ENCODE measurements at regions not wholly inside any gene's neighbourhood (a gene's known extent, or its start where the extent isn't known, plus 50 kb on each side); places are given as distances from the start of the nearest gene placed in this dataset.

- Histone ChIP-seq H2BK15ac (ENCODE audit: low read depth, low read length) (no peak overlapping the region), H3K4me3 (ENCODE audit: insufficient read depth, low read depth, low read length) (no peak overlapping the region), H4K5ac (ENCODE audit: low read depth, low read length) (no peak overlapping the region), H3K9me1 (ENCODE audit: insufficient read depth, low read length) (no peaks in the 10 kb centered on the region), H2BK120ac (ENCODE audit: low read depth, low read length) (no peak overlapping the region), H3K27me3 (ENCODE audit: control insufficient read depth, insufficient read depth, low read length) (no peaks in the 10 kb centered on the region), H4K20me1 (ENCODE audit: insufficient read depth, low read length) (no peaks in the 10 kb centered on the region), H2AK5ac (ENCODE audit: low read depth, low read length) (no peak overlapping the region), H3K14ac (replicated peaks; ENCODE audit: low read depth, low read length) (no peak overlapping the region), H3K18ac (ENCODE audit: low read depth, low read length) (no peak overlapping the region), H3K23ac (ENCODE audit: low read depth, low read length) (no peak overlapping the region), H2BK5ac (ENCODE audit: low read depth, low read length, poor library complexity, severe bottlenecking) (no peak overlapping the region), H3K9me3 (ENCODE audit: control insufficient read depth, insufficient read depth, low read length) (peaks cover 2% of the 10 kb centered on the region; the same call in 1 of the 2 replicates), H3K36me3 (ENCODE audit: control insufficient read depth, insufficient read depth, low read length) (no peaks in the 10 kb centered on the region), H3K56ac (ENCODE audit: extremely low read depth, insufficient read depth, low read length) (no peak overlapping the region), H4K8ac (ENCODE audit: low read depth in 2 of 2, low read length in 2 of 2) (no peak overlapping the region), H4K91ac (ENCODE audit: insufficient read depth, low read depth, low read length) (no peak overlapping the region), H3K9ac (ENCODE audit: low read depth, low read length) (no peak overlapping the region), H3K27ac (ENCODE audit: insufficient read depth, low read length) (no peak overlapping the region), H2BK20ac (ENCODE audit: low read depth, low read length) (no peak overlapping the region), H2AK9ac (replicated peaks; ENCODE audit: low read depth, low read length, poor library complexity) (no peak overlapping the region), H3K79me1 (ENCODE audit: low read depth in 1 of 2, low read length in 2 of 2) (no peaks in the 10 kb centered on the region), H3K4me1 (ENCODE audit: control insufficient read depth, insufficient read depth, low read length) (no peaks in the 10 kb centered on the region), H3K4ac (ENCODE audit: low read depth, low read length) (no peak overlapping the region), H3K4me2 (ENCODE audit: low read depth, low read length) (no peak overlapping the region), H2AFZ (replicated peaks; ENCODE audit: low read length, poor library complexity) (no peak overlapping the region)
- dilution Hi-C loops (cut with HindIII; ENCODE audit: low sequenced_read_pairs, unreplicated experiment) (no loop called here), in situ Hi-C loops (cut with MboI; ENCODE audit: low sequenced_read_pairs) (no loop called here), intact Hi-C loops (cut with micrococcal nuclease) (no loop called here)
- WGBS, 2 experiments (ENCODE audit: extremely low coverage in 2 of 2, insufficient read length in 1 of 2): no CpG with 5 or more reads among the region's 1 CpG
- DNase-seq (no peak), ATAC-seq (ENCODE audit: low read depth) (no peak)
- ChIA-PET CTCF (no interaction called here), POLR2A (ENCODE audit: unreplicated experiment) (no interaction called here)
- TF ChIP-seq NFE2L2 (IDR thresholded peaks at IDR 0.05; ENCODE audit: low read depth, low read length) (no peak), CEBPB (IDR thresholded peaks at IDR 0.05; ENCODE audit: low read depth, low read length) (no peak)
- BruUV-seq (replicated peaks): no TSS peak
Observed at GRCh38 chr9:27743490-27743889, 170.2 kb upstream of the C9orf72 start.
